Endothelial cell of umbilical vein (primary cell): ENCODE measurements at regions not wholly inside any gene's neighbourhood (a gene's known extent, or its start where the extent isn't known, plus 50 kb on each side); places are given as distances from the start of the nearest gene placed in this dataset.

Experiments
- BruUV-seq: library from RNA; stranded (reverse); fragments of 400-500 nt; replicated peaks from 2 replicates; lab custom pipeline; 2021; lab: Mats Ljungman, UMichigan
- CTCF ChIA-PET: fragments of 300-600, 350-600 bp; sonication (Branson Sonifier 250); formaldehyde crosslinking; loops from one replicate; lab custom pipeline; 2021; ENCODE audit warnings: antibody characterized with exemption, inconsistent platforms; lab: Charles Lee
- POLR2A ChIA-PET: fragments of 300-600, 350-600 bp; sonication (Branson Sonifier 250); formaldehyde crosslinking; loops from one replicate; lab custom pipeline; 2021; ENCODE audit warnings: antibody characterized with exemption, inconsistent platforms; lab: Charles Lee
- DNase-seq: peaks from one replicate; pipeline ENCODE4 v3.0.0-alpha.2; 2011; ENCODE audit warnings: low read depth, low spot score
- FAIRE-seq: peaks from 2 replicates; lab custom pipeline; 2011; peaks lifted over from hg19 to GRCh38; lab: Jason Lieb, UNC
- H2AFZ ChIP-seq: 2 replicates; pipeline ENCODE4 v1.6.0; 2012; ENCODE audit warnings: low read depth, low read length, control low read depth, inconsistent platforms
- H3K27ac ChIP-seq: 2 replicates; pipeline ENCODE4 v1.5.1; 2011; ENCODE audit warnings: low read depth, mild to moderate bottlenecking, control low read depth, low read length, moderate library complexity; ENCODE audit not compliant: insufficient read depth
- H3K27me3 ChIP-seq, 2 experiments: 2 replicates each; pipeline versions ENCODE4 v1.6.0 to v1.6.1; 2011; ENCODE audit warnings: low read length in 2 of 2, mixed read lengths in 1 of 2; ENCODE audit not compliant: control insufficient read depth in 2 of 2, insufficient read depth in 2 of 2
- H3K36me3 ChIP-seq, 2 experiments: 2 replicates in 1 of 2; 3 replicates in 1 of 2; pipeline ENCODE4 v1.5.1; 2011; ENCODE audit warnings: low read length in 2 of 2, mild to moderate bottlenecking in 1 of 2, moderate library complexity in 1 of 2; ENCODE audit not compliant: control insufficient read depth in 2 of 2, insufficient read depth in 2 of 2; ENCODE audit errors: extremely low read depth in 1 of 2
- H3K4me1 ChIP-seq: 3 replicates; pipeline ENCODE4 v1.5.1; 2011; ENCODE audit warnings: mild to moderate bottlenecking, low read length; ENCODE audit not compliant: control insufficient read depth, insufficient read depth; ENCODE audit errors: extremely low read depth
- H3K4me2 ChIP-seq: 2 replicates; pipeline ENCODE4 v1.6.1; 2011; ENCODE audit warnings: low read length, control low read depth, mixed read lengths; ENCODE audit not compliant: insufficient read depth
- H3K4me3 ChIP-seq, 3 experiments: fragments of 200-600 bp in 1 of 3; sonication (generic), shearing (Covaris generic) in 1 of 3; replicated peaks in 1 of 3; 2 replicates each; pipeline ENCODE4 v1.5.1; 2011 to 2016; ENCODE audit warnings: control low read depth in 3 of 3, low read length in 3 of 3, mild to moderate bottlenecking in 2 of 3, inconsistent platforms in 1 of 3, low read depth in 1 of 3, moderate library complexity in 1 of 3; ENCODE audit not compliant: insufficient read depth in 1 of 3
- H3K79me2 ChIP-seq: 2 replicates; pipeline ENCODE4 v1.6.0; 2012; ENCODE audit warnings: low read length, inconsistent platforms; ENCODE audit not compliant: control insufficient read depth, insufficient read depth
- H3K9ac ChIP-seq: replicated peaks from 2 replicates; pipeline ENCODE3; 2011; ENCODE audit warnings: low read length, control low read depth; ENCODE audit not compliant: insufficient read depth; ENCODE audit errors: extremely low read depth
- H3K9me1 ChIP-seq: replicated peaks from 3 replicates; pipeline ENCODE4 v1.6.0; 2011; ENCODE audit warnings: mild to moderate bottlenecking, low read length; ENCODE audit not compliant: control insufficient read depth, insufficient read depth; ENCODE audit errors: extremely low read depth
- H3K9me3 ChIP-seq: replicated peaks from 2 replicates; pipeline ENCODE4 v1.5.1; 2012; ENCODE audit warnings: low read length, inconsistent platforms; ENCODE audit not compliant: control insufficient read depth, insufficient read depth
- H4K20me1 ChIP-seq: replicated peaks from 2 replicates; pipeline ENCODE3; 2011; ENCODE audit warnings: mild to moderate bottlenecking, low read length; ENCODE audit not compliant: control insufficient read depth, insufficient read depth; ENCODE audit errors: extremely low read depth
- CTCF ChIP-seq, 2 donors: IDR thresholded peaks; 1 replicate in 1 of 2; 2 replicates in 1 of 2; pipeline ENCODE4 v1.5.1; 2011; ENCODE audit warnings: low read length in 2 of 2, mild to moderate bottlenecking in 2 of 2, moderate library complexity in 2 of 2, control low read depth in 1 of 2, inconsistent platforms in 1 of 2, low read depth in 1 of 2; ENCODE audit not compliant: insufficient read depth in 1 of 2; ENCODE audit errors: extremely low read depth in 1 of 2
- JUN ChIP-seq: IDR thresholded peaks from 2 replicates; pipeline ENCODE4 v1.6.1; 2011; ENCODE audit warnings: borderline replicate concordance, low read depth; ENCODE audit not compliant: insufficient read length, insufficient read depth
- POLR2AphosphoS5 ChIP-seq: IDR thresholded peaks from 2 replicates; pipeline ENCODE4 v1.6.1; 2012; ENCODE audit warnings: low read depth, mild to moderate bottlenecking, control low read depth, low read length, moderate library complexity; ENCODE audit not compliant: insufficient read depth
- dilution Hi-C: fragments of 300-500 bp; cut with MboI; formaldehyde crosslinking; loops from one replicate; pipeline ENCODE4 v1.15.0; 2019; ENCODE audit warnings: low sequenced_read_pairs; ENCODE audit not compliant: extremely low pct_ligation_motif_present
- intact Hi-C: fragments of 100-400 bp; cut with micrococcal nuclease; formaldehyde crosslinking; loops from one replicate; pipeline ENCODE4 v1.10.0; 2022

DNA sequence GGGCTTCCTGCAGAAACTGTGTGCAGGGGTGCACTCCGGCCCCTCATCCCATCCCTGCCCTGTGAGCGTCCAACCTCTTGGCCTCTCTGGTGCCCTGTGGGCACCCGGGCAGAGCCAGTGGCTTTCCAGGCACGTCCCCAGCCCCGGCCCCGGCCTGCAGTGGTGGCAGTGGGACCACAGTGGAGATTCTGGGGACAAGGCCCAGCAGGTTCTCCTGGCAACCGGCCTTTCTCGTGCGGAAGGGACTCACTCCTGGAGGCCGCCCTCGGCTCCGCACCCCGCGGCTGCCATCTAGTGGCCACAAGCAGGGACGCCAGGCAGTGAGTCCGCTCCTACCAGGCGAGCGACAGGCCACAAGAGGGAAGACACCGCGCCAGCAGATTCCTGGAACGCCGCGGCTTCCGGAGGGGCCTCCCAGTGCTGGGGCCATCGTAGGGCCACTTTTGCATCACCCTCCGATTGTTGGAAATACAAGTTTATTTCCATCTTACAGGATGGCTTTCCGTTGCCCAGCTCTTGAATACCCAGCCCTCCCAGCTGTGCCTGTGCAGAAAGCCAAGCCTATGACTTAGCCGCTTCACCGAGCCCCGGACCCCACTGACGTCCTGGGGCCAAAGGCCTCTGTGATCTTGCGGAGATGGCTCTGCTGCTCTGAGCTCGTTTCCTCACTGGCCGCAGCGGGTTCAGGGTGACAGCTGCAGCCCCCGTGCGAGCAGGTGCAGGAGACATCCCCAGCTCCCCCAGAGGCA is 357.3 kb downstream of the CTTN start:
- CTCF ChIA-PET = interaction anchor here (1.2 kb wide), 1 partner anchor 808 kb away, joined by 3 read pairs; no protein-coding TSS in a partner anchor

More for the DNA sequence above, 357.3 kb downstream of the CTTN start:
- H3K4me1 ChIP-seq = no peaks in the 10 kb centered on the region
- no peaks in the 10 kb centered on the region for H3K9me1 ChIP-seq
- FAIRE-seq = peak; percentile 89
- POLR2A ChIA-PET = no interaction called here
- H3K27me3 ChIP-seq = no peaks in the 10 kb centered on the region
- no peak overlapping the region for H3K27ac ChIP-seq
- DNase-seq = peak; percentile 37
- TF ChIP-seq POLR2AphosphoS5 = no peak
- TF ChIP-seq CTCF (IDR thresholded peaks at IDR 0.05; ENCODE audit: extremely low read depth in 1 of 2, insufficient read depth in 1 of 2, low read depth in 1 of 2, low read length in 2 of 2) = peak; percentile 87 to 97
- no peak for TF ChIP-seq JUN
- no peak overlapping the region for H3K4me2 ChIP-seq
- H3K9ac ChIP-seq = no peak overlapping the region
- no peak overlapping the region for H2AFZ ChIP-seq
- no peaks in the 10 kb centered on the region for H3K79me2 ChIP-seq
- dilution Hi-C loops = no loop called here
- intact Hi-C loops = no loop called here
- H3K36me3 ChIP-seq = no peaks in the 10 kb centered on the region
- peaks cover 2% of the 10 kb centered on the region for H3K9me3 ChIP-seq
- H3K4me3 ChIP-seq = no peak overlapping the region
- no TSS peak for BruUV-seq
- no peaks in the 10 kb centered on the region for H4K20me1 ChIP-seq
